ENCODE measurements at regions not wholly inside any gene's neighbourhood (a gene's known extent, or its start where the extent isn't known, plus 50 kb on each side); places are given as distances from the start of the nearest gene placed in this dataset.
A peak's percentile ranks its signal among the peaks of the same experiment; 100 is the strongest.

- H3K4me1 ChIP-seq (ENCODE audit: insufficient read depth), result peaks cover 13% of the 10 kb centered on the region
- H3K4me3 ChIP-seq, result no peak overlapping the region
- DNase-seq (ENCODE audit: low spot score), result no peak
- no peaks in the 10 kb centered on the region for H3K79me2 ChIP-seq
- H3K27me3 ChIP-seq, result peaks cover 7% of the 10 kb centered on the region
- H3K36me3 ChIP-seq (replicated peaks; ENCODE audit: insufficient read depth, low read depth), result no peaks in the 10 kb centered on the region
- H3K4me2 ChIP-seq, result no peak overlapping the region
- no peaks in the 10 kb centered on the region for H4K20me1 ChIP-seq (ENCODE audit: insufficient read depth, poor library complexity, severe bottlenecking)
- no peak overlapping the region for H2AFZ ChIP-seq
- WGBS (ENCODE audit: low lambda C conversion rate, missing lambda C conversion rate), result 87% methylated on average over 9 of the region's 9 CpGs
- no peak overlapping the region for H3K27ac ChIP-seq
- TF ChIP-seq EZH2phosphoT487 (IDR thresholded peaks at IDR 0.05; ENCODE audit: low read depth, severe bottlenecking, unreplicated experiment) (no peak), CTCF (IDR thresholded peaks at IDR 0.05; ENCODE audit: poor library complexity) (no peak), EZH2 (IDR thresholded peaks at IDR 0.05; ENCODE audit: borderline replicate concordance) (no peak)
- H3K9me2 ChIP-seq (replicated peaks; ENCODE audit: insufficient read depth), result no peaks in the 10 kb centered on the region
- no peaks in the 10 kb centered on the region for H3K9me3 ChIP-seq (ENCODE audit: low read depth)
These were observed 269.3 kb downstream of the DLL1 start for GRCh38 chr6:170021579-170021978.

- Histone ChIP-seq H3K4me3 (no peak overlapping the region), H3K79me2 (no peaks in the 10 kb centered on the region), H4K20me1 (ENCODE audit: insufficient read depth, poor library complexity, severe bottlenecking) (no peaks in the 10 kb centered on the region), H3K4me2 (no peak overlapping the region), H2AFZ (no peak overlapping the region), H3K27me3 (peaks cover 23% of the 10 kb centered on the region), H3K27ac (peak overlapping the region; percentile 70), H3K9me3 (ENCODE audit: low read depth) (no peaks in the 10 kb centered on the region), H3K4me1 (ENCODE audit: insufficient read depth) (peaks cover under 1% of the 10 kb centered on the region), H3K36me3 (replicated peaks; ENCODE audit: insufficient read depth, low read depth) (no peaks in the 10 kb centered on the region), H3K9me2 (replicated peaks; ENCODE audit: insufficient read depth) (no peaks in the 10 kb centered on the region)
- DNase-seq (ENCODE audit: low spot score), result no peak
- 90% methylated on average over 20 of the region's 20 CpGs for WGBS (ENCODE audit: low lambda C conversion rate, missing lambda C conversion rate)
- no peak for TF ChIP-seq EZH2phosphoT487 (IDR thresholded peaks at IDR 0.05; ENCODE audit: low read depth, severe bottlenecking, unreplicated experiment)
- TF ChIP-seq CTCF (IDR thresholded peaks at IDR 0.05; ENCODE audit: poor library complexity), result no peak
- TF ChIP-seq EZH2 (IDR thresholded peaks at IDR 0.05; ENCODE audit: borderline replicate concordance), result no peak
These were observed 268.6 kb downstream of the ERMARD start for GRCh38 chr6:170019818-170020583.

- Histone ChIP-seq H3K9me2 (replicated peaks; ENCODE audit: insufficient read depth) (no peaks in the 10 kb centered on the region), H4K20me1 (ENCODE audit: insufficient read depth, poor library complexity, severe bottlenecking) (no peaks in the 10 kb centered on the region), H2AFZ (no peak overlapping the region), H3K4me2 (no peak overlapping the region), H3K9me3 (ENCODE audit: low read depth) (no peaks in the 10 kb centered on the region), H3K79me2 (no peaks in the 10 kb centered on the region), H3K27ac (peak overlapping the region; percentile 70), H3K36me3 (replicated peaks; ENCODE audit: insufficient read depth, low read depth) (no peaks in the 10 kb centered on the region), H3K4me3 (no peak overlapping the region), H3K4me1 (ENCODE audit: insufficient read depth) (no peaks in the 10 kb centered on the region), H3K27me3 (peaks cover 31% of the 10 kb centered on the region)
- 64% methylated on average over 19 of the region's 19 CpGs for WGBS (ENCODE audit: low lambda C conversion rate, missing lambda C conversion rate)
- TF ChIP-seq CTCF (IDR thresholded peaks at IDR 0.05; ENCODE audit: poor library complexity) (no peak), EZH2 (IDR thresholded peaks at IDR 0.05; ENCODE audit: borderline replicate concordance) (no peak), EZH2phosphoT487 (IDR thresholded peaks at IDR 0.05; ENCODE audit: low read depth, severe bottlenecking, unreplicated experiment) (no peak)
- peak; percentile 44 for DNase-seq (ENCODE audit: low spot score)
These were observed 267.8 kb downstream of the ERMARD start for GRCh38 chr6:170018936-170019817.
